Omental fat pad (tissue), 3 donors: ENCODE measurements at regions not wholly inside any gene's neighbourhood (a gene's known extent, or its start where the extent isn't known, plus 50 kb on each side); places are given as distances from the start of the nearest gene placed in this dataset.

ENCODE experiments used
- ATAC-seq: fragments of 150-250 bp; one replicate; pipeline ENCODE4 v1.9.1; 2016; ENCODE audit warnings: mild to moderate bottlenecking, moderate library complexity; ENCODE audit not compliant: low FRiP score
- DNase-seq: peaks from one replicate; pipeline ENCODE4 v3.0.0-alpha.2; 2019; ENCODE audit warnings: low spot score
- TF ChIP-seq, protein P1 (sequence below), 3 donors: fragments of 450-650 bp; IDR thresholded peaks; one replicate each; pipeline ENCODE4 v1.5.1; 2016 to 2017; ENCODE audit warnings: antibody characterized with exemption in 3 of 3, mild to moderate bottlenecking in 3 of 3, moderate library complexity in 2 of 3

DNA sequence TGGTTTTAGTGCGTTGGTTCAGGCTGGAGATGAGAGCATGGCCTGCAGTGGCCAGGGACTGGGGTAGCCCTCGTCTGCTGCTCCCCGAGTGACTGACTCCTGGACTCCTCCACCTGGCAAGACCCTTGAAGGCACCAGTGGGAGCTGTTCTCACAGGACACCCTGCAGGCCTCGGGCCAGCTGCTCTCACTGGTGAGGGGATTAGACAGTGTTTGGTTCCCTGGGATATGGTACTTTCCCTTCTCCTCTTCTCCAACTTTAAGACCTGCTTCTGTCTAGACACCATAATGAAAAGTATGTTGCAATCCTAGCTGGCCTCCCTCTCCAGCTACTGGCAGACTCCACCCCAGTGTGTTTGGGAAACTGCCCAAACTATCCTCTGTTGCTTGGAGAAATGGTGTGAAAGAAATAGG lies 168.8 kb upstream of the CADM1 start:
- ATAC-seq: no peak
- TF ChIP-seq, protein P1, sequence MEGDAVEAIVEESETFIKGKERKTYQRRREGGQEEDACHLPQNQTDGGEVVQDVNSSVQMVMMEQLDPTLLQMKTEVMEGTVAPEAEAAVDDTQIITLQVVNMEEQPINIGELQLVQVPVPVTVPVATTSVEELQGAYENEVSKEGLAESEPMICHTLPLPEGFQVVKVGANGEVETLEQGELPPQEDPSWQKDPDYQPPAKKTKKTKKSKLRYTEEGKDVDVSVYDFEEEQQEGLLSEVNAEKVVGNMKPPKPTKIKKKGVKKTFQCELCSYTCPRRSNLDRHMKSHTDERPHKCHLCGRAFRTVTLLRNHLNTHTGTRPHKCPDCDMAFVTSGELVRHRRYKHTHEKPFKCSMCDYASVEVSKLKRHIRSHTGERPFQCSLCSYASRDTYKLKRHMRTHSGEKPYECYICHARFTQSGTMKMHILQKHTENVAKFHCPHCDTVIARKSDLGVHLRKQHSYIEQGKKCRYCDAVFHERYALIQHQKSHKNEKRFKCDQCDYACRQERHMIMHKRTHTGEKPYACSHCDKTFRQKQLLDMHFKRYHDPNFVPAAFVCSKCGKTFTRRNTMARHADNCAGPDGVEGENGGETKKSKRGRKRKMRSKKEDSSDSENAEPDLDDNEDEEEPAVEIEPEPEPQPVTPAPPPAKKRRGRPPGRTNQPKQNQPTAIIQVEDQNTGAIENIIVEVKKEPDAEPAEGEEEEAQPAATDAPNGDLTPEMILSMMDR (IDR thresholded peaks at IDR 0.05): no peak
- no peak for DNase-seq

DNA sequence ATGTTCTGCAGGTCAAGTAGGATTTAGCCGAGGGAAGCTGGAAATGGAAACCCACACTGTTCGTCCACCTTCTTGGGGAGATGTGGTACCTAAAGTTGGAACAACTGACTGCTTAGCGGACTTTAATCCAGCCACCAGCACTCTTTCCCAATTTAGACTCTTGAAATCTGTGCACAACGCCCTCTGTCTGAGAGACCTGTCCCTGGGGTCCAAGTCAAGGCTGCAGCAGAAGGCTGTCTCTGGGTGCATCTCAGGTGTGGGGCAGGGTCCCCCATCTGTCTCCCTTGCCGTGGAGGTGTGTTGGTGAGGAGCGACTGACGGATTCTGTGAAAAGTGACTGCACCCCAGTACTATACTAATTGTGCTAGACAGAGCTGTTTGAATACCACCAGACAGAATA lies 168.2 kb upstream of the CADM1 start:
- DNase-seq (no peak), ATAC-seq (no peak)
- TF ChIP-seq, protein P1 (IDR thresholded peaks at IDR 0.05): no peak

DNA sequence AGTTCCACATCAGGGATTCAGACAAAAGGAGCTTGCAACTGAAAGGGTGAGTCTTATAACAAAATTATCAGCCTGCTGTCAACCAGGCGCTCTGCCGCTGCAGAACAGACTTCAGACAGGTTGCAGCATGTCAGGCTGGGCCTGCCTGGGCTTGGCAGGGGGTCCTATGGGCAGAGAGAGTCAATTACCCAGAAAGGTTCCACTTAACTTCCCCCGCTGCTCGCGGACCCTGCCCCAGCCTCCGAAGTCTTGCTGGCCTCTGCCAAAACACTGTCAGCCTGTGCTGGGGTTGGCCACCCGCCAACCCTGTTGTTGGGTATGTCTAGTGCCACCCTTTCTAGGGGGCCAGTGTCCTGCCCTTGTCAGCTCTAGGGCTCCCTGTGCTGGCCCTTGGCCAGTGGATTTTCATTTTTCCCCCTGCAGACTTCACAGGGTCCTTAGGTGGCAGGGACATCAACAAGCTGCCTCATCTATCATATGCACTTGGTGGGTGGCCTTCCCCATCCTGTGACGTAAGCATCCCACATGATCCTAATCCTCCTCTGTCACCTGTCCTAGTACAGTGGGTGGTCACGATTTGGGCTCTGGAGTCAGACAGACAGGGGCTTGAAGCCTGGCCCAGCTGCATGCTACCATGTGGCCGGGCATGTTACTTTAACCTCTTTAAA lies 166.5 kb upstream of the CADM1 start:
- ATAC-seq: no peak

DNA sequence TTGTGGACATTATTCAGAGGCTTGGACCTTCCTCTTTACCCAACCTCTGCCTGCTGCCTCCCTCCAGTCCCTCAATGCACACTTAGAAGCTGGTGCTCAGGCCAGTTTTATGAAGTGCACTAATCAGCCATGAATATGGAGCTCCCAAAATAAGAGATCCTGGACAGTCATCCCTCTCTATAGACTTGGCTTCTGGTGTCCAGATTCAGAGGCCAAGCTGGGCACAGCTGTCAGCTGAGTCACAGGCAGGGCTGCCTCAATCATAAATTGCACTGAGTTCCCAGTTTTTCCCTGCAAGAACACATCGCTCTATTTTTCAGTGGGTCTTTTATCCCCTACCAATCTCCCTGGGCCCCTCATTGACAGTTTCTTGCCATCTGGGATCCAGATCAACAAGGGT lies 161.7 kb upstream of the CADM1 start:
- TF ChIP-seq, protein P1 (IDR thresholded peaks at IDR 0.05): no peak
- ATAC-seq (no peak), DNase-seq (no peak)

More for the DNA sequence above, 166.5 kb upstream of the CADM1 start:
- DNase-seq: no peak
- TF ChIP-seq, protein P1 (IDR thresholded peaks at IDR 0.05): no peak

- no peak for ATAC-seq
- DNase-seq: no peak
Observed at GRCh38 chr11:115665175-115665821, 161.1 kb upstream of the CADM1 start.

DNA sequence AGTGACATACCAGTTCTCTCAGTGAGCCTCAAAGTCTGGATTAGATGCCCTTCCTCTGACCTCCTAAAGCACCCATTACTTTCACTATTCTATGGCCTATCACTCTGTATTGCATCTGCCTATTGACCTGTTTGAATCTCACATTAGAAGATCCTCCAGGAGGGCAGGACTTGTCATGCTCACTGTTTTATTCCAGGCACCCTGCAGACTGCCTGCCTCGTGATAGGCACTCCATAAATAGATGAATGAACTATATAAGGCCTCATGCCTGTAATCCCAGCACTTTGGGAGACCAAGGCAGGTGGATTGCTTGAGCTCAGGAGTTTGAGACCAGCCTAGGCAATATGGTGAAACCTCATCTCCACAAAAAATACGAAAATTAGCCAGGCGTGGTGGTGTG lies 160.1 kb upstream of the CADM1 start:
- ATAC-seq: no peak
- TF ChIP-seq, protein P1 (IDR thresholded peaks at IDR 0.05): no peak
- no peak for DNase-seq

More at GRCh38 chr11:115665175-115665821, 161.1 kb upstream of the CADM1 start:
- TF ChIP-seq, protein P1 (IDR thresholded peaks at IDR 0.05): no peak

DNA sequence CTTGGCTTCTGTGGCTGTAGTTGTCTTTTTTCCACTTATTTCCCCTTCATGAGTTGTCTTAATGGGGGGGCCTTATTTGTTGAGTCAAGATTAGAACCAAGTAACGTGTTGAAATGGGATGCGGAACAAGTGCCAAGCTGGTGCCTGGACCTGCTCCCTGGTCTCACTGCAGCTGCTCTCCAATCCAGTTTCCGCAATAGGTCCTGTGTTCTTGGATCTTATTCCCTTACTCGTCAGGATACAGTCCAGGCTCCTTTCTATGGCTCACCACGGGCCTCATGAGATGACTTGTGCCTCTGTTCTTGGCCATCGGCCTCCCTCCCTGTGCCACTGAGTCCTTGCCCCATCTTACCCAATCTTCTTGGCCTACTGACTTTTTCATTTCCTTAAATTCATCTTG lies 159.6 kb upstream of the CADM1 start:
- DNase-seq (no peak), ATAC-seq (no peak)
- TF ChIP-seq, protein P1 (IDR thresholded peaks at IDR 0.05): no peak
